ENCODE measurements at regions not wholly inside any gene's neighbourhood (a gene's known extent, or its start where the extent isn't known, plus 50 kb on each side); places are given as distances from the start of the nearest gene placed in this dataset.
"Not testable (repeated sequence)": the region's sequence is repeated elsewhere in the genome, so short reads cannot be mapped to it uniquely, and the experiment has no call there.

- DNase-seq, result no peak
These were observed 217.0 kb upstream of the FAM78B start for GRCh38 chr1:166383635-166384346.

DNA sequence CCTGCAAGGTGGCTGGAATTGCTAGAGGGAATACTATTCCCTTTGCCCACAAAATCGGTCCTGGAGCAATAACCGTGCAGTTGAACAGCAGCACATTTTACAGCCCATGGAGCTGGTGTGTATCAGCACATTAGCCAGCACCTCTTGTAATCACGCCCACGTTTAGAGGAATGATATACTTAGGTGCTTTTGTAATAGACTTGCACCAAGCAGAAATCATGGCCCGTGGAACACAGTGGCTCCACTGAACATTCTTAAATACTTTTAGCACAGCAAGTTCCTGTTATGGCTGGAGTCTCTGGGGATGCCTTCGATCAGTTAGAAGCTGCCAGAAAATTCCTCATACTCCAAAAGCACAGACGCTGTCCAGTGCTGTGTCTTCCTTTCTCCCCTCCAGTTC is 218.1 kb upstream of the FAM78B start:
- Histone ChIP-seq H3K27ac (ENCODE audit: insufficient read depth, low read length, poor library complexity, severe bottlenecking) (no peak overlapping the region), H3K4me1 (ENCODE audit: control insufficient read depth, insufficient read depth, low read length, poor library complexity, severe bottlenecking) (no peaks in the 10 kb centered on the region), H3K9me3 (ENCODE audit: control insufficient read depth, low read length) (no peaks in the 10 kb centered on the region), H3K4me3 (ENCODE audit: insufficient read depth, low read depth, low read length, poor library complexity, severe bottlenecking) (no peak overlapping the region), H3K27me3 (replicated peaks; ENCODE audit: control insufficient read depth, insufficient read depth, low read length, poor library complexity, severe bottlenecking) (no peaks in the 10 kb centered on the region), H3K36me3 (ENCODE audit: control insufficient read depth, insufficient read depth, low read length) (no peaks in the 10 kb centered on the region)
- no peak for DNase-seq

More at GRCh38 chr1:166383635-166384346, 217.0 kb upstream of the FAM78B start:
- no peaks in the 10 kb centered on the region for H3K36me3 ChIP-seq (ENCODE audit: control insufficient read depth, insufficient read depth, low read length)
- no peaks in the 10 kb centered on the region for H3K27me3 ChIP-seq (replicated peaks; ENCODE audit: control insufficient read depth, insufficient read depth, low read length, poor library complexity, severe bottlenecking)
- no peak overlapping the region for H3K27ac ChIP-seq (ENCODE audit: insufficient read depth, low read length, poor library complexity, severe bottlenecking)
- H3K9me3 ChIP-seq (ENCODE audit: control insufficient read depth, low read length), result no peaks in the 10 kb centered on the region
- no peak overlapping the region for H3K4me3 ChIP-seq (ENCODE audit: insufficient read depth, low read depth, low read length, poor library complexity, severe bottlenecking)
- H3K4me1 ChIP-seq (ENCODE audit: control insufficient read depth, insufficient read depth, low read length, poor library complexity, severe bottlenecking), result no peaks in the 10 kb centered on the region

- Histone ChIP-seq H3K4me3 (ENCODE audit: insufficient read depth, low read depth, low read length, poor library complexity, severe bottlenecking) (no peak overlapping the region), H3K27ac (ENCODE audit: insufficient read depth, low read length, poor library complexity, severe bottlenecking) (no peak overlapping the region), H3K4me1 (ENCODE audit: control insufficient read depth, insufficient read depth, low read length, poor library complexity, severe bottlenecking) (no peaks in the 10 kb centered on the region), H3K9me3 (ENCODE audit: control insufficient read depth, low read length) (no peaks in the 10 kb centered on the region), H3K36me3 (ENCODE audit: control insufficient read depth, insufficient read depth, low read length) (no peaks in the 10 kb centered on the region), H3K27me3 (replicated peaks; ENCODE audit: control insufficient read depth, insufficient read depth, low read length, poor library complexity, severe bottlenecking) (no peaks in the 10 kb centered on the region)
- DNase-seq, result no peak
These were observed 223.7 kb upstream of the FAM78B start for GRCh38 chr1:166390366-166391033.

GRCh38 chr1:166391279-166392066 is 224.7 kb upstream of the FAM78B start:
- H3K9me3 ChIP-seq (ENCODE audit: control insufficient read depth, low read length), result no peaks in the 10 kb centered on the region
- H3K4me1 ChIP-seq (ENCODE audit: control insufficient read depth, insufficient read depth, low read length, poor library complexity, severe bottlenecking), result no peaks in the 10 kb centered on the region
- H3K36me3 ChIP-seq (ENCODE audit: control insufficient read depth, insufficient read depth, low read length), result no peaks in the 10 kb centered on the region
- no peak overlapping the region for H3K27ac ChIP-seq (ENCODE audit: insufficient read depth, low read length, poor library complexity, severe bottlenecking)
- DNase-seq, result no peak
- H3K4me3 ChIP-seq (ENCODE audit: insufficient read depth, low read depth, low read length, poor library complexity, severe bottlenecking), result no peak overlapping the region
- no peaks in the 10 kb centered on the region for H3K27me3 ChIP-seq (replicated peaks; ENCODE audit: control insufficient read depth, insufficient read depth, low read length, poor library complexity, severe bottlenecking)

DNA sequence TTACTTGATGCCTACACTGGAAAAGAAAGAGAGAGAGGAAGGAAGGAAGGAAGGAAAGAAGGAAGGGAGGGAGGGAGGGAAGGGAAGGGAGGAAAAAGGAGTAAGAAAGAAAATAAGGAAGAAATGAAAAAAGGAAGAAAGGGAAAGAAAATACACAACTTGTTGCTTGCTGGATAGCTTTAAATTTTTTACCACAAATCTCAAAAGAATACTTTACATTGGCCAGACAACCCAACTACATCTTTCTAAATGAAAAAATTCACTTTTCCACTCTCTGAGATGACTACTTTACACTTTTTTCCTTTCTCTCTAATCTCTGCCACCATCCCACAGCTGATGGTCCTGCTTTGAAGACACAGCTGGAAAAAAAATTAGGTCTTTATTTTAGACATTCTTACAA is 228.9 kb upstream of the FAM78B start:
- H3K36me3 ChIP-seq (ENCODE audit: control insufficient read depth, insufficient read depth, low read length), result no peaks in the 10 kb centered on the region
- DNase-seq, result no peak
- H3K9me3 ChIP-seq (ENCODE audit: control insufficient read depth, low read length), result no peaks in the 10 kb centered on the region
- H3K4me3 ChIP-seq (ENCODE audit: insufficient read depth, low read depth, low read length, poor library complexity, severe bottlenecking), result no peak overlapping the region
- H3K27me3 ChIP-seq (replicated peaks; ENCODE audit: control insufficient read depth, insufficient read depth, low read length, poor library complexity, severe bottlenecking), result no peaks in the 10 kb centered on the region
- H3K4me1 ChIP-seq (ENCODE audit: control insufficient read depth, insufficient read depth, low read length, poor library complexity, severe bottlenecking), result no peaks in the 10 kb centered on the region
- no peak overlapping the region for H3K27ac ChIP-seq (ENCODE audit: insufficient read depth, low read length, poor library complexity, severe bottlenecking)

- H3K4me1 ChIP-seq (ENCODE audit: control insufficient read depth, insufficient read depth, low read length, poor library complexity, severe bottlenecking); H3K4me3 ChIP-seq (ENCODE audit: insufficient read depth, low read depth, low read length, poor library complexity, severe bottlenecking); H3K9me3 ChIP-seq (ENCODE audit: control insufficient read depth, low read length); DNase-seq; H3K27ac ChIP-seq (ENCODE audit: insufficient read depth, low read length, poor library complexity, severe bottlenecking); H3K36me3 ChIP-seq (ENCODE audit: control insufficient read depth, insufficient read depth, low read length); H3K27me3 ChIP-seq (replicated peaks; ENCODE audit: control insufficient read depth, insufficient read depth, low read length, poor library complexity, severe bottlenecking): not testable (repeated sequence)
These were observed 242.7 kb upstream of the FAM78B start for GRCh38 chr1:166409253-166410082.

GRCh38 chr1:166410083-166410385 is 243.2 kb upstream of the FAM78B start:
- Histone ChIP-seq H3K27ac (ENCODE audit: insufficient read depth, low read length, poor library complexity, severe bottlenecking) (no peak overlapping the region), H3K36me3 (ENCODE audit: control insufficient read depth, insufficient read depth, low read length) (no peaks in the 10 kb centered on the region), H3K9me3 (ENCODE audit: control insufficient read depth, low read length) (no peaks in the 10 kb centered on the region), H3K4me3 (ENCODE audit: insufficient read depth, low read depth, low read length, poor library complexity, severe bottlenecking) (no peak overlapping the region), H3K27me3 (replicated peaks; ENCODE audit: control insufficient read depth, insufficient read depth, low read length, poor library complexity, severe bottlenecking) (no peaks in the 10 kb centered on the region), H3K4me1 (ENCODE audit: control insufficient read depth, insufficient read depth, low read length, poor library complexity, severe bottlenecking) (no peaks in the 10 kb centered on the region)
- DNase-seq, result no peak

GRCh38 chr1:166416831-166417230 is 250.0 kb upstream of the FAM78B start:
- H3K9me3 ChIP-seq (ENCODE audit: control insufficient read depth, low read length); H3K27ac ChIP-seq (ENCODE audit: insufficient read depth, low read length, poor library complexity, severe bottlenecking); DNase-seq; H3K27me3 ChIP-seq (replicated peaks; ENCODE audit: control insufficient read depth, insufficient read depth, low read length, poor library complexity, severe bottlenecking); H3K4me1 ChIP-seq (ENCODE audit: control insufficient read depth, insufficient read depth, low read length, poor library complexity, severe bottlenecking); H3K4me3 ChIP-seq (ENCODE audit: insufficient read depth, low read depth, low read length, poor library complexity, severe bottlenecking); H3K36me3 ChIP-seq (ENCODE audit: control insufficient read depth, insufficient read depth, low read length): not testable (repeated sequence)

- Histone ChIP-seq H3K9me3 (ENCODE audit: control insufficient read depth, low read length) (no peaks in the 10 kb centered on the region), H3K4me1 (ENCODE audit: control insufficient read depth, insufficient read depth, low read length, poor library complexity, severe bottlenecking) (no peaks in the 10 kb centered on the region), H3K27ac (ENCODE audit: insufficient read depth, low read length, poor library complexity, severe bottlenecking) (no peak overlapping the region), H3K27me3 (replicated peaks; ENCODE audit: control insufficient read depth, insufficient read depth, low read length, poor library complexity, severe bottlenecking) (no peaks in the 10 kb centered on the region), H3K36me3 (ENCODE audit: control insufficient read depth, insufficient read depth, low read length) (no peaks in the 10 kb centered on the region), H3K4me3 (ENCODE audit: insufficient read depth, low read depth, low read length, poor library complexity, severe bottlenecking) (no peak overlapping the region)
- DNase-seq, result no peak
These were observed 251.6 kb upstream of the FAM78B start for GRCh38 chr1:166418344-166418933.
